Omental fat pad (tissue), 1 donor: ENCODE measurements at regions not wholly inside any gene's neighbourhood (a gene's known extent, or its start where the extent isn't known, plus 50 kb on each side); places are given as distances from the start of the nearest gene placed in this dataset. TPM values are rescaled to one million over a fixed set of nuclear protein-coding genes. Genes with fewer than 3 reads are reported as not detected.

ENCODE experiments used
- small RNA-seq: library from RNA; depleted of rRNA; stranded (forward); fragments of <200 nt; gene quantifications from one replicate; pipeline ENCODE3, GENCODE V24; 2016

Small RNA genes lying in the stretch of these regions (small RNA-seq; reads per million reads assigned to genes)
- not detected for gene AP003385.4
- not detected for gene AP003716.2
- gene RNU6-46P: not detected
